Progenitor cell of endocrine pancreas (in vitro differentiated cells): ENCODE measurements at regions not wholly inside any gene's neighbourhood (a gene's known extent, or its start where the extent isn't known, plus 50 kb on each side); places are given as distances from the start of the nearest gene placed in this dataset.

Source experiments
- DNase-seq: peaks from one replicate; pipeline ENCODE4 v3.0.0; 2021; ENCODE audit warnings: low spot score; ENCODE audit not compliant: unreplicated experiment
- H3K27ac Mint-ChIP-seq: 2 replicates; pipeline ENCODE4 v1.8.0; 2021; ENCODE audit warnings: mild to moderate bottlenecking, moderate library complexity, mixed read lengths
- H3K27me3 Mint-ChIP-seq: 2 replicates; pipeline ENCODE4 v1.8.0; 2021; ENCODE audit warnings: mixed read lengths
- H3K36me3 Mint-ChIP-seq: 2 replicates; pipeline ENCODE4 v1.8.0; 2022; ENCODE audit warnings: mixed read lengths; ENCODE audit not compliant: insufficient read depth
- H3K4me1 Mint-ChIP-seq: 2 replicates; pipeline ENCODE4 v1.8.0; 2021; ENCODE audit warnings: low read depth, mixed read lengths
- H3K4me3 Mint-ChIP-seq: 2 replicates; pipeline ENCODE4 v1.8.0; 2021; ENCODE audit warnings: low read depth, mild to moderate bottlenecking, moderate library complexity, mixed read lengths
- H3K9me3 Mint-ChIP-seq: 2 replicates; pipeline ENCODE4 v1.8.0; 2021; ENCODE audit warnings: low read depth, mixed read lengths
- TF ChIP-seq, protein P1 (sequence below): fragments of 200-600 bp; sonication (generic); IDR thresholded peaks from one replicate; pipeline ENCODE4 v1.5.0; 2021; ENCODE audit warnings: antibody characterized with exemption, mild to moderate bottlenecking; ENCODE audit not compliant: unreplicated experiment

GRCh38 chr18:30763902-30764350 lies 278.6 kb downstream of the DSC3 start:
- TF ChIP-seq, protein P1, sequence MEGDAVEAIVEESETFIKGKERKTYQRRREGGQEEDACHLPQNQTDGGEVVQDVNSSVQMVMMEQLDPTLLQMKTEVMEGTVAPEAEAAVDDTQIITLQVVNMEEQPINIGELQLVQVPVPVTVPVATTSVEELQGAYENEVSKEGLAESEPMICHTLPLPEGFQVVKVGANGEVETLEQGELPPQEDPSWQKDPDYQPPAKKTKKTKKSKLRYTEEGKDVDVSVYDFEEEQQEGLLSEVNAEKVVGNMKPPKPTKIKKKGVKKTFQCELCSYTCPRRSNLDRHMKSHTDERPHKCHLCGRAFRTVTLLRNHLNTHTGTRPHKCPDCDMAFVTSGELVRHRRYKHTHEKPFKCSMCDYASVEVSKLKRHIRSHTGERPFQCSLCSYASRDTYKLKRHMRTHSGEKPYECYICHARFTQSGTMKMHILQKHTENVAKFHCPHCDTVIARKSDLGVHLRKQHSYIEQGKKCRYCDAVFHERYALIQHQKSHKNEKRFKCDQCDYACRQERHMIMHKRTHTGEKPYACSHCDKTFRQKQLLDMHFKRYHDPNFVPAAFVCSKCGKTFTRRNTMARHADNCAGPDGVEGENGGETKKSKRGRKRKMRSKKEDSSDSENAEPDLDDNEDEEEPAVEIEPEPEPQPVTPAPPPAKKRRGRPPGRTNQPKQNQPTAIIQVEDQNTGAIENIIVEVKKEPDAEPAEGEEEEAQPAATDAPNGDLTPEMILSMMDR = no peak
- peaks cover 13% of the 10 kb centered on the region for H3K4me1 Mint-ChIP-seq
- no peak for DNase-seq
- peak overlapping the region; percentile 46 for H3K27ac Mint-ChIP-seq
- no peak overlapping the region for H3K4me3 Mint-ChIP-seq
- peaks cover 5% of the 10 kb centered on the region for H3K9me3 Mint-ChIP-seq
- no peaks in the 10 kb centered on the region for H3K27me3 Mint-ChIP-seq
- H3K36me3 Mint-ChIP-seq = no peaks in the 10 kb centered on the region

DNA sequence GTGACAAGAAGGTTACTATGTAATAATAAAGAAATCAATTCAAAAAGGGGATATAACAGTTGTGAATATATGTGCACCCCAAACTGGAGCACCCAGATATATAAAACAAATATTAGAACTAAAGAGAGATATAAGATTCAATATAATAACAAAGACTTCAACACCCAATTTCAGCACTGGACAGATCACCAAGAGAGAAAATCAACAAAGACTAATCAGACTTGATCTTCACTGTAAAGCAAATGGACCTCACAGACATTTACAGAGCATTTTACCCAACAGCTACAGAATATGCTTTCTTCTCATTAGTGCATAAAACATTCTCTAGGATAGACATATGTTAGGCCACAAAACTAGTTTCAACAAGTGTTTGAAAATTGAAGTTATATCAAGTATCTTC lies 287.7 kb downstream of the DSC3 start:
- Mint-ChIP-seq H3K27me3 (no peaks in the 10 kb centered on the region), H3K4me1 (peaks cover 15% of the 10 kb centered on the region), H3K9me3 (no peaks in the 10 kb centered on the region), H3K36me3 (no peaks in the 10 kb centered on the region), H3K27ac (no peak overlapping the region), H3K4me3 (no peak overlapping the region)
- no peak for DNase-seq
- TF ChIP-seq, protein P1 = no peak

DNA sequence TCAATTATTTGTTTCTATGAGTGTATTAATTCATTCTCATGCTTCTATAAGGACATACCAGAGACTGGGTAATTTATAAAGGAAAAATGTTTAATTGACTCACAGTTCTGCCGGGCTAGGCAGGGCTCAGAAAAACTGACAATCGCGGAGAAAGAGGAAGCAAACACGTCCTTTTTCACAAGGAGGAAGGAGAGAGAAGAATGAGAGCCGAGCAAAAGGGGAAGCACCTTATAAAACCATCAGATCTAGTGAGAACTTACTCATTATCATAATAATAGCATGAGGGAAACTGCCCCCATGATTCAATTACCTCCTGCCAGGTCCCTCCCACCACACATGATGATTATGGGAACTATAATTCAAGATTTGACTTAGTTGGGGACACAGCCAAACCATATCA lies 294.0 kb downstream of the DSC3 start:
- no peak overlapping the region for H3K27ac Mint-ChIP-seq
- TF ChIP-seq, protein P1 = no peak
- H3K4me3 Mint-ChIP-seq = no peak overlapping the region
- H3K36me3 Mint-ChIP-seq = no peaks in the 10 kb centered on the region
- H3K9me3 Mint-ChIP-seq = peaks cover 2% of the 10 kb centered on the region
- no peaks in the 10 kb centered on the region for H3K27me3 Mint-ChIP-seq
- no peak for DNase-seq
- no peaks in the 10 kb centered on the region for H3K4me1 Mint-ChIP-seq

DNA sequence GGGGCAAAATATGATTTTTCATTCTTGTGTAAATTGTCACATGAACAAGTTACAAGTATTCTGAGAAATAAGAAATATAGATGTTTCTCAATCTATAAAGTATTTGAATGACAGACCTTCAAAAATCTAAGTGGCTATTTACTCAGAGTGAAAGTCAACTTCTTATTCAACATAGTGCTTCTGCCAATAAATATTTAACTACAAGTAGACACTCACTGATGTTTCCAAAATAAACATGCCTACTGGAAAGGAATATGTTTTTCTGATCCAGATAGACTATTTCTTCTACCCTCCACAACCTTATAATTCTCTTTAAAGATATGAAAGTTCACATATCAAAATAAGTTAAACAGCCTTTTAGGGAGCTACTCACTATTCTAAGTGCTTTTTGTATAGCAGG lies 296.3 kb downstream of the DSC3 start:
- no peaks in the 10 kb centered on the region for H3K27me3 Mint-ChIP-seq
- H3K36me3 Mint-ChIP-seq = no peaks in the 10 kb centered on the region
- H3K27ac Mint-ChIP-seq = no peak overlapping the region
- TF ChIP-seq, protein P1 = no peak
- no peak for DNase-seq
- no peak overlapping the region for H3K4me3 Mint-ChIP-seq
- peaks cover 1% of the 10 kb centered on the region for H3K4me1 Mint-ChIP-seq
- H3K9me3 Mint-ChIP-seq = peaks cover 9% of the 10 kb centered on the region

- peaks cover 9% of the 10 kb centered on the region for H3K9me3 Mint-ChIP-seq
- TF ChIP-seq, protein P1 = no peak
- H3K27me3 Mint-ChIP-seq = no peaks in the 10 kb centered on the region
- peaks cover 3% of the 10 kb centered on the region for H3K4me1 Mint-ChIP-seq
- H3K4me3 Mint-ChIP-seq = no peak overlapping the region
- no peak for DNase-seq
- no peaks in the 10 kb centered on the region for H3K36me3 Mint-ChIP-seq
- H3K27ac Mint-ChIP-seq = no peak overlapping the region
These were observed 299.5 kb downstream of the DSC3 start for GRCh38 chr18:30743033-30743432.
